CD4-positive, CD25-positive, alpha-beta regulatory T cell (primary cell): ENCODE measurements at regions not wholly inside any gene's neighbourhood (a gene's known extent, or its start where the extent isn't known, plus 50 kb on each side); places are given as distances from the start of the nearest gene placed in this dataset.

Source experiments
- ATAC-seq, 2 donors: fragments of 150-1000 bp; cut with Tn5 transposase; one replicate each; pipeline ENCODE4 v1.10.0; 2021; ENCODE audit warnings: low read depth in 2 of 2, moderate number of reproducible peaks in 2 of 2, moderate library complexity in 1 of 2
- DNase-seq, 3 donors: peaks; one replicate each; pipeline versions ENCODE4 v3.0.0 to v3.0.0-alpha.2; 2012 to 2022; ENCODE audit warnings: mixed read lengths in 1 of 3
- H3K27ac ChIP-seq: one replicate; pipeline ENCODE4 v1.7.0; 2013; ENCODE audit warnings: mild to moderate bottlenecking, low read length; ENCODE audit not compliant: insufficient read depth, poor library complexity, severe bottlenecking
- H3K27me3 ChIP-seq: one replicate; pipeline ENCODE4 v1.7.0; 2013; ENCODE audit warnings: low read length; ENCODE audit not compliant: control insufficient read depth, insufficient read depth
- H3K36me3 ChIP-seq: one replicate; pipeline ENCODE4 v1.7.0; 2013; ENCODE audit warnings: mild to moderate bottlenecking, low read length, moderate library complexity; ENCODE audit not compliant: control insufficient read depth, insufficient read depth
- H3K4me1 ChIP-seq: 2 replicates; pipeline ENCODE4 v1.7.0; 2013; ENCODE audit warnings: mild to moderate bottlenecking, low read length; ENCODE audit not compliant: insufficient read depth, control insufficient read depth, poor library complexity, severe bottlenecking
- H3K4me3 ChIP-seq: one replicate; pipeline ENCODE4 v1.7.0; 2013; ENCODE audit warnings: low read depth, mild to moderate bottlenecking, low read length, moderate library complexity
- H3K9me3 ChIP-seq, 2 experiments: 1 replicate in 1 of 2; 2 replicates in 1 of 2; pipeline ENCODE4 v1.7.0; 2013; ENCODE audit warnings: low read length in 2 of 2, mild to moderate bottlenecking in 1 of 2, moderate library complexity in 1 of 2; ENCODE audit not compliant: control insufficient read depth in 2 of 2
- H3K27ac Mint-ChIP-seq, 3 donors: one replicate each; pipeline ENCODE4 v1.8.0; 2020 to 2022; ENCODE audit warnings: mild to moderate bottlenecking in 3 of 3, mixed read lengths in 3 of 3, moderate library complexity in 2 of 3
- H3K27me3 Mint-ChIP-seq: one replicate; pipeline ENCODE4 v1.8.0; 2022; ENCODE audit warnings: mild to moderate bottlenecking, mixed read lengths
- H3K36me3 Mint-ChIP-seq: one replicate; pipeline ENCODE4 v1.8.0; 2020; ENCODE audit warnings: mixed read lengths
- H3K4me1 Mint-ChIP-seq, 4 donors: one replicate each; pipeline ENCODE4 v1.8.0; 2020 to 2022; ENCODE audit warnings: mixed read lengths in 4 of 4, mild to moderate bottlenecking in 1 of 4
- H3K4me3 Mint-ChIP-seq, 4 donors: one replicate each; pipeline ENCODE4 v1.8.0; 2020 to 2022; ENCODE audit warnings: mild to moderate bottlenecking in 4 of 4, mixed read lengths in 4 of 4, moderate library complexity in 3 of 4
- H3K9me3 Mint-ChIP-seq, 7 donors: one replicate each; pipeline ENCODE4 v1.8.0; 2020 to 2022; ENCODE audit warnings: mixed read lengths in 7 of 7, mild to moderate bottlenecking in 3 of 7, moderate library complexity in 2 of 7

- Mint-ChIP-seq H3K4me3 (no peak overlapping the region), H3K4me1 (no peaks in the 10 kb centered on the region), H3K27me3 (no peaks in the 10 kb centered on the region), H3K9me3 (peaks cover 0 to 1% (median 0%) of the 10 kb centered on the region in 7 donors), H3K27ac (no peak overlapping the region), H3K36me3 (no peaks in the 10 kb centered on the region)
- no peak for DNase-seq
- H3K27ac ChIP-seq, result no peak overlapping the region
- H3K9me3 ChIP-seq, result no peaks in the 10 kb centered on the region
- no peaks in the 10 kb centered on the region for H3K36me3 ChIP-seq
- no peak overlapping the region for H3K4me3 ChIP-seq
- H3K4me1 ChIP-seq, result no peaks in the 10 kb centered on the region
- no peak for ATAC-seq
- no peaks in the 10 kb centered on the region for H3K27me3 ChIP-seq
Observed at GRCh38 chr9:90309809-90310520, 332.7 kb downstream of the DIRAS2 start.

DNA sequence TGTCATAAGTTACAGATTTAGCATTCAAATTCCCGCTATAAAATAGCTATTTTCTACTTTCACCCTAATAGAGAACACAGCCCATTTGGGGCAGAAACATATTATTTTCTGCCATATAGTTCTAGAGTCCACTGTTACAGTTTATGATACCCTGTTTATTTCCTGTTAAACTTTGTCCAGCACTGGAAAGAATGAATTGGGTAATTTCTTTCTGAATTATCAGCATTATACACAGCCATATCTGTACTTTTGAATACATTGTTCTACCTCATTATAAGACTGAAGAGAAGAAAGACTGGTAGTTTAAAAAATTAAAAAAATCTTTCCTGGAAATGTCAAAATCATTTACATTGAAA lies 332.1 kb downstream of the DIRAS2 start:
- Mint-ChIP-seq H3K27ac (no peak overlapping the region), H3K27me3 (no peaks in the 10 kb centered on the region), H3K36me3 (no peaks in the 10 kb centered on the region), H3K4me1 (no peaks in the 10 kb centered on the region), H3K9me3 (peaks cover 0 to 1% (median 0%) of the 10 kb centered on the region in 7 donors), H3K4me3 (no peak overlapping the region)
- no peaks in the 10 kb centered on the region for H3K9me3 ChIP-seq
- DNase-seq, result no peak
- no peak for ATAC-seq
- H3K4me3 ChIP-seq, result no peak overlapping the region
- H3K27ac ChIP-seq, result no peak overlapping the region
- H3K27me3 ChIP-seq, result no peaks in the 10 kb centered on the region
- H3K4me1 ChIP-seq, result no peaks in the 10 kb centered on the region
- H3K36me3 ChIP-seq, result no peaks in the 10 kb centered on the region

DNA sequence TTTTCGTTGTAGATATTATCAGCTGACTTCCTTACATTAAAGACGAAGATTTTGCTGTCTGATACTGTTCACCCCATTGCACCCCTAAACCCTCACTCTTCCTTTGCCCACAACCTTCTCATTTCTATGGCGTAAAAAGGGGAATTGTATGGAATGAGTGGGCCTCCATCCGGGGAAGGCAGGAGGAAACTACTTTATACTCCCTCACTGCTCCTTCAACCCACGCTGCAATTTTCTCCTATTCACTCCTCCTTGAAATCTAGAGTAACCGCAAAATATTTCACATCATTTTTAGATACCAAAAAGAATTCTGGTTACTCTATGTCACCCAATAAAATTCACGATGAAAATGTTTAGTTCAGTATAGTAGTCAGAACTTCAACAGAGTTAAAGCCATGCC lies 330.8 kb downstream of the DIRAS2 start:
- ATAC-seq, result no peak
- Histone ChIP-seq H3K27me3 (no peaks in the 10 kb centered on the region), H3K27ac (no peak overlapping the region), H3K4me1 (no peaks in the 10 kb centered on the region), H3K36me3 (no peaks in the 10 kb centered on the region), H3K4me3 (no peak overlapping the region), H3K9me3 (no peaks in the 10 kb centered on the region)
- no peaks in the 10 kb centered on the region for H3K36me3 Mint-ChIP-seq
- H3K4me3 Mint-ChIP-seq, result no peak overlapping the region
- H3K27ac Mint-ChIP-seq, result no peak overlapping the region
- no peaks in the 10 kb centered on the region for H3K4me1 Mint-ChIP-seq
- H3K9me3 Mint-ChIP-seq, result peaks cover 0 to 1% (median 0%) of the 10 kb centered on the region in 7 donors
- no peak for DNase-seq
- H3K27me3 Mint-ChIP-seq, result no peaks in the 10 kb centered on the region

GRCh38 chr9:90322296-90322695 lies 320.3 kb downstream of the DIRAS2 start:
- H3K4me3 ChIP-seq, result no peak overlapping the region
- ATAC-seq, result no peak
- Mint-ChIP-seq H3K36me3 (no peaks in the 10 kb centered on the region), H3K4me3 (no peak overlapping the region), H3K4me1 (no peaks in the 10 kb centered on the region), H3K27ac (no peak overlapping the region), H3K27me3 (peaks cover 12% of the 10 kb centered on the region), H3K9me3 (no peaks in the 10 kb centered on the region)
- H3K27me3 ChIP-seq, result no peaks in the 10 kb centered on the region
- no peak for DNase-seq
- no peaks in the 10 kb centered on the region for H3K36me3 ChIP-seq
- no peaks in the 10 kb centered on the region for H3K4me1 ChIP-seq
- H3K9me3 ChIP-seq, result no peaks in the 10 kb centered on the region
- no peak overlapping the region for H3K27ac ChIP-seq

DNA sequence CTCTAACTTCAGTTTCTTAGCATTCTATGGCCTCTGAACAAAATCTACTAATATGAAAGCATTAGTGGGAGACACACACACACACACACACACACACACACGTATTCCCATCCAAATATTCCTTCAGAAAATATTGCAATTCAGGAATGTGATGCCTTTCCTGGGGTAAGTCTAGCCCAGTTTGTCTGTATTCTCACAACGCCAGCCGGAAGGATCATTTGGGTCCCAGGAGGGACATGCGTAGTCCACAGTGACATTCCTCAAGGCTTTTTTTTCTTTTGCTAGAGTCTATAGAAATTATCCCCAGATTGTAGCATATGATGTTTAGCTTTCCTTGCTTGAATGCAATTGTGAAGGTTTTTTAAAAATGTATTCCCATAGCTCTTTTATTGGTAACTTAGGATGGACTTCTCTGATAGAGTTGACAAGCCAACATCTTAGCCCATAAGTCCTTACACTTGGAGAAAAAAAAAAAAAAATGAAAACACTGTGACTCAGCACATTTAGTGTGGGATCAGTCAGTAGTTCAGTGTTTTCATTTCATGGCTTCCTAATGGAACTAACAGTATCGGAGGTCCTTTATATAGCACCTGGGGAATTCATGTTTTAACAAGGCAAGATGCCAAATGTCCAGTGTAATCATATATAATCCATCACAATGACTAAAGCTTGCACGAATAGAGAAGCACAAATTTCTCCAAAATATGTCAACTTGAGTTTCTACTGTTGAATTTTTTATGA lies 316.5 kb downstream of the DIRAS2 start:
- DNase-seq (no peak), ATAC-seq (no peak)
- H3K9me3 ChIP-seq, result no peaks in the 10 kb centered on the region
- H3K27me3 ChIP-seq, result peaks cover 2% of the 10 kb centered on the region
- H3K36me3 ChIP-seq, result no peaks in the 10 kb centered on the region
- H3K4me3 ChIP-seq, result no peak overlapping the region
- no peak overlapping the region for H3K27ac ChIP-seq
- Mint-ChIP-seq H3K9me3 (no peaks in the 10 kb centered on the region), H3K4me1 (no peaks in the 10 kb centered on the region), H3K4me3 (no peak overlapping the region), H3K36me3 (no peaks in the 10 kb centered on the region), H3K27ac (no peak overlapping the region), H3K27me3 (peaks cover 7% of the 10 kb centered on the region)
- H3K4me1 ChIP-seq, result no peaks in the 10 kb centered on the region

- Histone ChIP-seq H3K27me3 (peaks cover 4% of the 10 kb centered on the region), H3K36me3 (no peaks in the 10 kb centered on the region), H3K4me1 (no peaks in the 10 kb centered on the region), H3K27ac (no peak overlapping the region), H3K4me3 (no peak overlapping the region), H3K9me3 (no peaks in the 10 kb centered on the region)
- Mint-ChIP-seq H3K36me3 (no peaks in the 10 kb centered on the region), H3K9me3 (peaks cover 0 to 2% (median 0%) of the 10 kb centered on the region in 7 donors), H3K4me3 (no peak overlapping the region), H3K27me3 (peaks cover 36% of the 10 kb centered on the region), H3K4me1 (no peaks in the 10 kb centered on the region), H3K27ac (no peak overlapping the region)
- no peak for DNase-seq
- no peak for ATAC-seq
Observed at GRCh38 chr9:90330231-90330630, 312.4 kb downstream of the DIRAS2 start.

GRCh38 chr9:90331826-90332575 lies 310.6 kb downstream of the DIRAS2 start:
- Mint-ChIP-seq H3K27me3 (peaks cover 42% of the 10 kb centered on the region), H3K36me3 (no peaks in the 10 kb centered on the region), H3K4me1 (no peaks in the 10 kb centered on the region), H3K27ac (no peak overlapping the region), H3K4me3 (no peak overlapping the region), H3K9me3 (peaks cover 0 to 2% (median 0%) of the 10 kb centered on the region in 7 donors)
- H3K4me1 ChIP-seq, result no peaks in the 10 kb centered on the region
- no peak for ATAC-seq
- H3K9me3 ChIP-seq, result no peaks in the 10 kb centered on the region
- DNase-seq, result no peak
- no peak overlapping the region for H3K27ac ChIP-seq
- no peaks in the 10 kb centered on the region for H3K36me3 ChIP-seq
- peaks cover 4% of the 10 kb centered on the region for H3K27me3 ChIP-seq
- no peak overlapping the region for H3K4me3 ChIP-seq
